Left cardiac atrium (tissue), 4 donors: ENCODE measurements at regions not wholly inside any gene's neighbourhood (a gene's known extent, or its start where the extent isn't known, plus 50 kb on each side); places are given as distances from the start of the nearest gene placed in this dataset.

Experiments
- ATAC-seq, 2 donors: fragments of 200-7000 bp; cut with Tn5 transposase; one replicate each; pipeline ENCODE4 v1.9.1; 2020; ENCODE audit warnings: mild to moderate bottlenecking in 2 of 2, moderate library complexity in 2 of 2
- DNase-seq: peaks from one replicate; pipeline ENCODE4 v3.0.0-alpha.2; 2020
- intact Hi-C, 2 donors: fragments of 100-400 bp; cut with DNase I; formaldehyde crosslinking; loops; one replicate each; pipeline versions ENCODE4 v1.14.1 to v1.15.1; 2022 to 2023
- donor health status: DM: no; HTN: yes; CAD: no.
- donor health status: DM: no; HTN: yes; CAD: no; lungs with severe emphysema.
- donor health status: DM: yes; HTN: yes; CAD: no.
- donor health status: Dilated cardiomyopathy.

DNA sequence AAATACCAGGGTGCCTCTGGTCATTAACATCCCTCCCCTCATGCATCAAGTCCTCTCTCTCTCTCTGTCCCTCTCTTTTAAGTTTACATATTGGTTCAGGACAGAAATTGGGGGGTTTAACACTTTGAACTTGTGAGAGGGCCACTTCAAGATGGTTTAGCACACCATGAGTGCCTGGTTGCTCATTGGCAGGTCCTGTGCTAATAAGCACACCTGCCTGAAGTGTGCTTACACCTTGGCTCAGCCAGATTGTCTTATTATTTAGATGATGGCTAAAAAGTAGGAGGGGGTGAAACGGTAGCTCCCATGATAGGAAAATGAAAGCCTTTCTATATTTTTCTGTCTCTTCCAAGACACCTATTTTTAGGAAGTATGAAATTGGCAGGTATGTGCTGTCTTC is 205.8 kb downstream of the ARL6IP6 start:
- DNase-seq, result no peak
- intact Hi-C loops, result no loop called here
- no peak for ATAC-seq

DNA sequence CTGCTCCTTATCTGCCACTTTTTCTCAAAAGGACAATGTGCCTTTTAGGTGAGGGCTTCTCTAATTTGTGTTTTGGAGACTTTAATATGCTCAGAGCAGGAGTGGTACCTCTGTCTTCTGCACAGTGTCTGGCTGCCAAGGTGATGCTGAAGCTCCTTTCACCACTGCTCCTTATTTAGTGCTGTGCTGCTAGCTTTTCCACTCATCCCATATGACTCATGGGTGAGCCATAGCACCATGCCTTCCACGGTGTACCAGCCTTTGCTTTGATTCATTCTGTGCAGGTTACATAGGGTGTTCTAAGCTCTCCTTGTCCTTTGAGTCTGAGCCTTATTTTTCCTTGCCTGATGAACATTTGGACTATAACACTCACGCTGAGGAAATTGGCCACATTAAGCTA is 202.4 kb downstream of the ARL6IP6 start:
- peak in 1 of 2 donors; percentile 74 for ATAC-seq
- intact Hi-C loops, result no loop called here

DNA sequence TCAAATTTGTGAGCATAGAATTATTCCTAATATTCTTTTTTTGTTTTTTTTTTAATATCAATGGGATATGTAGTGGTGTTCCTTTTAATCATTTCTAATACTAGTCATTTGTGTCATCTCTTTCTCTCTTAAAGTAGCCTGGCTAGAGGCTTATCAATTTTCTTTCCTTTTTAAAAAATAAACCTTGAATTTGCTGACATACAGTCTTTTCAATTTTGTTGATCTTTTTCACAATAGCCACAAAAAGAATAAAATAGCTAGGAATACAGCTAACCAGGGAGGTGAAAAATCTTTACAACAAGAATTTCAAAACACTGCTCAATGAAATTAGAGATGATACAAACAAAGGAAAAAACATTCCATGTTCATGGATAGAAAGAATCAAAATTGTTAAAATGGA is 192.6 kb downstream of the ARL6IP6 start:
- no peak for ATAC-seq
- no peak for DNase-seq
- intact Hi-C loops, result no loop called here

More for the DNA sequence above, 202.4 kb downstream of the ARL6IP6 start:
- DNase-seq, result no peak

DNA sequence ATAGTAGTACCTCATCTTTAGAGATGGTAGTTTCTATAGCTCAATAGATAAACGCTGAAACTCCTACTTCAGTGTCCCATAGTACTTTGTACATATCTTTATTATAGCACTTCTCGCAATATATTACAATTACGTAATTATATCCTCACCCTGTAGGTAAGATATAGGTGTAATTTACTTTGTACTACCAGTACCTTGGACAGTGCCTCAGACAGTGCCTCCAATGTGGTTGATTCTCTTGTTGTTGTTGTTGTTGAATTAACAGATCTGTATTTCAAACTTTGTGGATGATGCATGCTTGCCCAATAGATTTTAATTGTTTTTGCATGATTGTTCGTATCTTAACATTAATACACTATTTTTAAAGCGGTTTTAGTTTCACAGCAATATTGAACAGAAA is 188.6 kb downstream of the ARL6IP6 start:
- DNase-seq, result no peak
- intact Hi-C loops, result no loop called here
- no peak for ATAC-seq

DNA sequence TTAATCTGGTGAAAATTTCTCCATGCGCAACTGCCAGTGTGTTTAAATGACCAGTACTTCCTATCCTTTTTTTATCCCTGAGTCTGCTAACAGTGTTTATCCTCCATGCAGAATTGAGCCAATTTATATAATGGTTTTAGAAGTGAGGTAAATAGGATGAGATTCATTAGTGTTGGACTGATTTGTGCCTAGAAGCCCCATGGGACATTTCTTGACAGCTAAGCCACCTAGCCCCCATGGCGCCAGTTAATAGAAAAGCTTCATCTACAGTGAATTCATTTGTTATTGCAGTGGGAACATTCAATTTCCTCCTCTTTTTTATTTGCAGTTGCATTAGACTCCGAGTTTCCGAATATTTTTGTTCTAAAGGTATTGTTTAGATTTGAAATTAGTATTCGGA is 175.6 kb downstream of the ARL6IP6 start:
- ATAC-seq (no peak), DNase-seq (no peak)

DNA sequence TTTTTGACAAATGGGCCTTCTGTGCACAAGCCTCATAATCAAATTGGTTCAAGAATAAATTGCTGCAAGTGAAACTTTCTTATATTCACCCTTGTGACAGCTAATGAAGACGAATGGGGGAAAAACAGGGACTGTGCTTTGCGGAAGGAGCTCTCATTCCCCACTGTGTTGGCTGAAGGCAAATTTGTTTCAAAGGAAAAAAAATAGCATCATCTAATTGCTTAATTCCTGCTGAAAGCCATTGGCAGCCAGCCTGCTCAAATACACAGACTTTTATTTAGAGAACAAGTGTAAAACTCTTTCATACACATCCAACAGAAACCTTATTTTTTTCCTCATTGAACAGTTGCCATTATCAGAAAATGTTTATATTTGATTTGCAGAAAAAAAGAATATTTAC is 172.3 kb downstream of the ARL6IP6 start:
- ATAC-seq (no peak), DNase-seq (no peak)
- intact Hi-C loops, result no loop called here

More for the DNA sequence above, 175.6 kb downstream of the ARL6IP6 start:
- intact Hi-C loops, result no loop called here

DNA sequence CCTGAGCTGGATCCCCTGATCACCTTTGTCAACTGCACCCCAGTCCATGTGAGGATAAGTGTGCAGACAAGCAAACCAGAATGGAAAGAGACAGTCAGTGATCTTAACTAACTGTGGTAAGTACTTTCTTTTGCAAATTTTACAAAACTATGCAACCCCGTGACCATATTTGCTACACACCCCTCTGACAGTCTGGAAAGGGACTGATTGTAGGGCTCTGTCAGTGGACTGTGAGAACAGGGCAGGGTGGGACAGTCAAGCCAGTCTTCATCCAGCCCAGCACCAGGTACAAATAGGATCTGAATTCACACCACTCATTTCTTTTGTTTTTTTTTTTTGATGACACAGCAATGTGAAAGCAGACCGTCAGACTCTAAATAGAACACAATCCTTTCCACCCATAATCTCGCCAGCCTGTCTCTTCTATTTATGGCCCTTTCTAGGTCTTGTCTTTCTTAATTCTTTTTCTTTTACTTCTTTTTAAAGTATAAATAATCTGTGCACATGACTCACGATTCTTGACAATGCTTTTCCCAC is 165.6 kb downstream of the ARL6IP6 start:
- DNase-seq (no peak), ATAC-seq (no peak)
- intact Hi-C loops, result no loop called here

DNA sequence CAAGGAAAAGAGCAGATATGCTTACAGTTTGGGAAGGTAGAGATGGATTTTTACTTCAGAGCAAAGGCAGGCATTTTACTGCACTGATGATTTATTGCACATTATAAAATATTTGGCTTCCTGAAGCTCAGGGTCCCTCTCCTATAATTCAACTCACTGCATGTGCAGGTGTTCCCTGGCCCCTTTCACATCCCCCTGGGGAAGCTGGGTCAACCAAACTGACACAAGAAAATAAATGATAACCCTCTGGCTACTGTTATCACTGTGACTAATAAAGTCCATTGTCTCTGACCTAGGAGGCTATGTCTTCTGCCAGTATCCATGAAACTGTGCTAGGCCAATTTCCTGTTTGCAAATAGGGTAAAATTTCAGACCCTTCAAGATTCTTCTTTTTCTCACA is 163.1 kb downstream of the ARL6IP6 start:
- DNase-seq (no peak), ATAC-seq (no peak)
- intact Hi-C loops, result no loop called here

DNA sequence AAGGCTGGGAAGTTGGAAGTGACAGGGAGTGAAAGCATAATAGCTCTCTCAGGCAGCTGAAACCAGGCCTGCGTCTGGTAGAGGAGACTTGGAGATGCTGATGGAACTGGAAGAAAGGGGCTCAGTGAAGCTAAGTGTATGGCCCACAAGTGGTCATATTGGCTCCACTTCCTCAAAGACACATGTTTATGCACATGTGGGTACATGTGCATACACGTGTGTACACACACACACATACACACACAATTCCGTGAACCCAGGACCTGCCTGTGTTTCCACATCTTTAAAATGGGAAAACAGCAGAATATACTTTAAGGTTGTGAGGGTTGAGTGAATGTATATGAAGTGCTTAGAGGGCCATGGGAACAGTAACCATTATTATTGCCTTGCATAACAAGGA is 160.9 kb downstream of the ARL6IP6 start:
- intact Hi-C loops, result no loop called here
- ATAC-seq (no peak), DNase-seq (no peak)

DNA sequence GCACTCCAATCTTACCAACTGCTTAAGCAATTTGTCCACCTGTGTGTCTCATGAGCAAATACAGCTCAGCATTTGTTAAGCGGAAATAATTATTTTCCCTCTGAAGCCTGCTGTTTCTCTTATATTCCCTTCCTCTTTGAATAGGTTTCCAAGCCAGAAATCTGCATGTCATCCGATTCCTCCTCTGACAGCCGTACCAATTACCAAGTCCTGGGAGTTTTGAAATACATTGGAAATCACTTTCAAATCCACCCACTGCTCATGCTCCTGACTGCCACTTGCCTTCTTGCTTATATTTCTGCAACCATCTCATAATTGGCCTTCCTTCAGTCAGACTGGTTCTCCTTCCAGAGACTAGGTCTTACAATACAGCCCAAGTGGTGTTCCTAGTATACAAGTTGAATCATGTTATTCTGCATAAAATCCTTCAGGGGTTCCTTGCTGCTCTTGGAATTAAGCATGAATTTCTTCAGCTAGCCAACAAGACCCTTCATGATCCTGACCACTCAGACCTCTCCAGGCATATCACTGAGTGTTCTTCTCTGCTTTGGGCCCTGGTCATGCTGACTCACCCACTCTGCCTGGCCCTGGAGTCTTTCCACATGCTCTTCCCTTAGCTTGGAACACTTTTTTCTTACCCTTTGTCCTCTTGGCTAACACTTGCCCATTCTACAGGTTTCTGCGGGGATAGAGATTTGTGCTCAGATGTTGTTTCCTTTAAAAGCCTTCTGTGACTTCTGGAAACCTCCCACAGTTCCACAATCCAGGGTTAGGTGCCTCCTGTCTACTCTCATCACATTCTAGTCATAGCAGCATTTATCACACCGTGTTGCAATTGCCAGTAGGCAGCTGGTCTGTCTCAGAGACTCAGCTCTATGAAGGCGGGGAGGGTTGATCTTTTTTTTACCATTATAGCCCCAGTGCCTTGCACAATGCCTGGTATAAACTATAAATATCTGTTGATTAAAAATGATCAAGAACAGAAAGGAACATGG is 157.6 kb downstream of the ARL6IP6 start:
- intact Hi-C loops, result no loop called here
- ATAC-seq (peak; percentile 68 to 85), DNase-seq (no peak)

DNA sequence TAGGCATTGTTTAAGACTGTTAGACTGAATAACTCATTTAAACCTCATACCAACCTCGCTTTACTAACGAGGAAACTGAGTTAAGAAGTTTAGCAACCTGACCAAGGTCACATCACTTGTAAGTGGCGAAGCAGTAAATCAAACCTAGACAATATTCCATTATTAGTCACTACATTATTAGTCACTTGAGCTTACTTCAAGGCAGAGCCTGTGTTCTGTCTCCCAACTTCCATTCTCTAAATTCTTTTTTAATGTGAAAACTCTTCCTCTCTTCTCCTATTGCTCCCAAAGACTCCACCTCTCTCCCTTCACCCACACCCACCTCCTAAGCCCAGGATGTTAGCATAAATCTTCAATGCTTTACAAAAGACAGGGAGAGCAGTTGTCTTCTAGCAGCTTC is 156.5 kb downstream of the ARL6IP6 start:
- DNase-seq, result no peak
- ATAC-seq, result no peak
- intact Hi-C loops, result no loop called here

DNA sequence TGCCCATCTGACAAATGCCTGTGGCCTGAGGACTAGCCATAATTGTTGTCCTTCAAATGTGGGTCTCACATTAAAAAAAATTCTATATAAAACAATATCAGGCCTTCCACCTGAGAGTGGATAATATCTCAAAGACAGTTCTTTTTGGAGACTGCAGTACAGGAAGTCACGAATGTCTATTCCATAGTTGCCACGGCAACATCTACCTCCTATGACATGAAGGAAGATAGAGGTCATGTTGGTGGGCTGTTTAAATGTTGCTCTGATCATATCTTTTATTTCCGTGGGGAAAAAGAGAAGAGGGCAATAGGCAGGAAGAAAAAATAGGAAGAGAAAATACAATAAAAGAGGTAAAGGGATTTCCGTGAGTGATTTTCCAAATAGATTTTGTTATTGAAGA is 151.8 kb downstream of the ARL6IP6 start:
- no peak for ATAC-seq
- intact Hi-C loops, result no loop called here
- DNase-seq, result no peak

DNA sequence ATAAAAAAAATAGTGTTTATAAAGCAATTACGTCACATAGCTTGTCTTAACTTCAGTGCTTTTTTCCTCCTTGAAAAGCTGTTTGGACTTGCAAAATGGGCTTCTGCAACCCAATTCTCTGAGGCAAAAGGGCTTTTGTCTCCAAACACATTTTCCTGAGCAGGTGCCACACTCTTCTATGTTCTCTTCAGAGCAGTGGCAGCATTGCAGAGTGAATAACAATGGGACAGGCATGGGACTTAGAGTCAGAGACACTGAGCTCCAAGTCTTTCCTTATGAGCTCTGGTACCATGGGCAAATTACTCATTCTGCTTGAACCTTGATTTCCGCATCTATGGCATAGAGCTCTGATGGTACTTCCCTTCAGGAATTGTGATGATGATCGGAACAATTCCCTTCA is 149.0 kb downstream of the ARL6IP6 start:
- ATAC-seq (no peak), DNase-seq (no peak)
- intact Hi-C loops, result no loop called here

DNA sequence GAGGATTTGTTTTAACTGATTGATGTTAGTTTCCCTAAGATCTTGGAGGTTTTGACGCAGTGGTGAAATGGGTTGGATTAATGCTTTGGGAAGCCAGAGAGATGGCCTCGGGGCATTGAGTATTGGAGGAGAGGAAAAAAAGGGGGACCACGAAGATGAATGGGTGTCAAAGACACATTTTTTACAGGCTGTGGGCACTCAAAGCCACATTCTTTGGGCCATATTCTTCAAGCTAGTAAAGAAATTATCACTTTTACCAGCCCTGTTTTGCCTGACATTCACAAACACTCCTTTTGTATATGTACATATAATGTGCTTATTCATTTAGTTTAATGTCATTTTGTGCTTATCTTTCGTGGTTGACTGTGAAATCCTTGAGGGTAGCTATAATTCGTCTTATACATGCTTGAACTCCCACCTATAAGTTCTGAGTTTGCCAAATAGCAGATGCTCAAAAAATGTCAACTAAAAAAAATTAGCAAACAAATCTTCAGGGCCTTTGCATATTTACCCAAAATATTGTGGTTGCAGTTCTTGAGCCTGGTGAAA is 146.3 kb downstream of the ARL6IP6 start:
- intact Hi-C loops, result no loop called here
- no peak for ATAC-seq
- no peak for DNase-seq

DNA sequence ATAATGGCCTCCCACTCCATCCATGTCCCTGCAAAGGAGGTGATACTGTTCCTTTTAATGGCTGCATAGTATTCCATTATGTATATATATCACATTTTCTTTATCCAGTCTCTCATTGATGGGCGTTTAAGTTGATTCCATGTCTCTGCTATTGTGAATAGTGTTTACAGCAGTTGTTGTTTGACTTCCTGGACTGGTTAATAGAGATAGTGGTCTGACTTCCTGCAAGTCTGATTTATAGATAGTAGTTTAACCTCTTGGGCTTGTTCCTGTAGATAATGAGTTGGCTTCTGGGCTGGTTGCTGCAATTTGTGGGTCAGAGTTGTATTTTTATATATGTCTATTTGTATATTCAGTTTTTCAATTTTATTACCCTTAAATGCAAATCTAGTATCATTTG is 145.4 kb downstream of the ARL6IP6 start:
- intact Hi-C loops, result no loop called here
- ATAC-seq (no peak), DNase-seq (no peak)

DNA sequence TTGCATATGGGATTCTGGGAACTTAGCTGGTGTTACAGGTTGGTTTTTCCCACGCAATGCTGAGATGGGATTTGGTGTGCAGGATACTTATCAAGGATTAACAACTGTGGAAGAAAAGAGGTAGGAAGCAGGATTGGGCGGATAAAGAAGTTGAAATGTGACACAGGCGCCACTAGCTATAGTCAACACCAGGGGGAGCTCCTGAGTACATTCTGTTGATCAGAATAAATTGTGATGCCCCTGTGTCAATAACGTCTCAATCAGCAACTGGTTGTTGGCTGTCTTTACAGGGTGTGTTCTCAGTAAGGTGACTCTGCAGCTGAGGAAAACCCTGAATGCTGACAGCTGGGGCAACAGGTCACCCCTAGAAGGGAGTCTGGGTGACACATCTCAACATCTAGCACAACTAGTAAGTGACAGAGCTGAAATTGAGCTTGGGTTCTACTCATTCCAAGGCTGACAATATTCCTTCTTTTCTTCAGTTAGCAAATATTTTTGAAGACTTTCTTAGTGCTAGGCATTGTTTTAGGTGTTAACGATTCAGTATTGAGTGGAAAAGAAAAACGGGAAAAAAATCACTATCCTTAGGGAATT is 143.0 kb downstream of the ARL6IP6 start:
- ATAC-seq (no peak), DNase-seq (no peak)
- intact Hi-C loops, result no loop called here

DNA sequence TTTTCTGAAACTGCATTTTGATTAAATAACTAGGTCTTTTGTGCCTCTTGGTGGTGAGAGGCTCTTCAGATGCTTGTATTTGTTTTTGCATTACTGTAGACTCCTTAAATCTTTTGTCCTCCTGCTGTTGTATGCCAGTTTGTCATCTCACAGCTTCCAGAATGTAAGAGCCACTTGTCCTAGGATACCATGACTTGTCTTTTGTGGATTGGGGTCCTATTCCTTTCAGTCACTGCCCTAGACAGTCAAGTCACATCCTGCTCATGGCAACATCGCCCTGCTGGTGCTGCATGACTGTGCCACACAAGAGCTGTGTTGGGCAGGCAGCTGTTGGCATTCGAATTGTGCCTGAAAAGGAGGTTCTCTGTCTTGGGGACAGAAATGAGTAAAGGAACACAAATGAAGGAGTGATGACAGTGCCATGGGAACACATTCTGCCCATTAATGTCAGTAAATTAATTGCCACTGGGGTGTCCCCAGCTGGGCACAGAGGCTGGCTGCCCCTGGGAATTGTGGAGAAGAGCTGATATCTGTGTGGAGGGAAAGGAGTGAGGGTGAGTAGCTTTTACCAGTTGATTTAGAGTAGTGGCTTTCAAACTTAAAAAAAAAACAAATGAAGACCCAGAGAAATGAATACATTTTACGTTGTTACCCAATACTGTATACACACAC is 140.3 kb downstream of the ARL6IP6 start:
- DNase-seq (no peak), ATAC-seq (no peak)
- intact Hi-C loops, result no loop called here

DNA sequence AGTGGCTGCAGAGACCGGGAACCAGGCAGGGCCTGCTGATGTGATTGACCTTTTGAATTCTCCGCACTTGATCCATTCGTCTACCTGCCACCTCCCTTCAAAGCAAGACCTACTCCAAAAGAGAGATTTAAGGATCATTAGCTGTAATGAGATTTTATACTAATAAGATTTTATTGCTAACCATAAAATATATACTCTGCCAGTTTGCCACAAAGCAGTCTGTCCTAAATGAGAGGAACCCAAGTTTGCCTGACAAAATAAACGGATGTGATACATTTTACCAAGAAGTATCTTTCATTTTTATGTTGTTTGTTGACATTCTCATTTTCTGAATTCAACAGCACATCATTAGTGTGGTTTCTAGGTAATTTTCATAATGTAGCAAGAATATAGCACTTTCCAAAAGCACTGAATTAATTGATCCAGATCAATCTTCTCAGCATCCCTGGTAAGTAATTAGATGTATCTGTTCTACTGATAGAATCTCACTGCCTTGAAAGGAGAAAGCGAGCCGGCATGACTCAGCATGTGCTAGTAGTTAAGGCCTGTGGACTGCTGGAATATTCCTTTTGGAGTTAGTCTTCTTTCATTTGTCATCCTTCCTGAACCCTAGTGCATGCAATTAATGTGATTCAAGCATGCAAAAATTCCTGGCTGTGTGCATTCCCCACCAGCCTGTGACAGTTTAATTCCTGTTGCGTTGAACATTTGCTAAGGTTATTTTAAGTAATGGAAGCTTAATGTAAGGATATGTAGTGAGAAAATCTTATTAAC is 128.5 kb downstream of the ARL6IP6 start:
- ATAC-seq (no peak), DNase-seq (no peak)
- intact Hi-C loops, result no loop called here

DNA sequence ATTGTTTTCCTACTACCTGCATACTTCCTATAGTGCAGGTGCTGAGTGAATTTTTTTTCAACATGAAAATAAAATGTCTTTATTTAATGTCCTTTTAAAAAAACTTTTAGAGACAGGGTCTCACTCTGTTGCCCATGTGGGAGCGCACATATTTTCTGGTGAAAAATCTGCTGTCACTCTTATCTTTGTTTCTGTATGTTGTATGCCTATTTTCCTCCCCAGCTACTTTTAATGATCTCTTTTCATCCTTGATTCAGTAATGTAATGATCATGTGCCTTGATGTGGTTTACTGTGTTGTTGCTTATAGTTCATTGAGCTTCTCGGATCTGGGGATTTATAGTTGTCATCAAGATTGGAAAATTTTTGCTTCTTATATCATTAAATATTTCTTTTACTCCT is 117.3 kb downstream of the ARL6IP6 start:
- ATAC-seq (no peak), DNase-seq (no peak)
- intact Hi-C loops, result no loop called here
